ENCODE measurements at regions not wholly inside any gene's neighbourhood (a gene's known extent, or its start where the extent isn't known, plus 50 kb on each side); places are given as distances from the start of the nearest gene placed in this dataset.

- H3K27ac Mint-ChIP-seq: no peak overlapping the region
- no peaks in the 10 kb centered on the region for H3K9me3 Mint-ChIP-seq
- H3K36me3 Mint-ChIP-seq (ENCODE audit: low read depth): no peaks in the 10 kb centered on the region
- H3K4me3 Mint-ChIP-seq: no peak overlapping the region
- H3K27me3 Mint-ChIP-seq (ENCODE audit: insufficient read depth): no peaks in the 10 kb centered on the region
- H3K4me1 Mint-ChIP-seq (ENCODE audit: low read depth): no peaks in the 10 kb centered on the region
- no peak for TF ChIP-seq CTCF (IDR thresholded peaks at IDR 0.05)
- no peak for DNase-seq
Measured at GRCh38 chr18:24603151-24603550, 142.7 kb downstream of the HRH4 start.

GRCh38 chr18:24605444-24605843 is 145.0 kb downstream of the HRH4 start:
- no peak overlapping the region for H3K4me3 Mint-ChIP-seq
- no peak for TF ChIP-seq CTCF (IDR thresholded peaks at IDR 0.05)
- no peaks in the 10 kb centered on the region for H3K36me3 Mint-ChIP-seq (ENCODE audit: low read depth)
- no peak overlapping the region for H3K27ac Mint-ChIP-seq
- H3K27me3 Mint-ChIP-seq (ENCODE audit: insufficient read depth): no peaks in the 10 kb centered on the region; the same call in 1 of the 2 replicates
- no peak for DNase-seq
- no peaks in the 10 kb centered on the region for H3K9me3 Mint-ChIP-seq
- no peaks in the 10 kb centered on the region for H3K4me1 Mint-ChIP-seq (ENCODE audit: low read depth)

GRCh38 chr18:24609254-24609653 is 148.8 kb downstream of the HRH4 start:
- Mint-ChIP-seq H3K4me1 (ENCODE audit: low read depth) (no peaks in the 10 kb centered on the region), H3K27me3 (ENCODE audit: insufficient read depth) (no peaks in the 10 kb centered on the region; the same call in 1 of the 2 replicates), H3K4me3 (no peak overlapping the region), H3K9me3 (no peaks in the 10 kb centered on the region), H3K36me3 (ENCODE audit: low read depth) (no peaks in the 10 kb centered on the region), H3K27ac (no peak overlapping the region)
- DNase-seq: no peak
- TF ChIP-seq CTCF (IDR thresholded peaks at IDR 0.05): no peak

- H3K9me3 Mint-ChIP-seq: no peaks in the 10 kb centered on the region
- no peak for TF ChIP-seq CTCF (IDR thresholded peaks at IDR 0.05)
- H3K27ac Mint-ChIP-seq: no peak overlapping the region
- H3K27me3 Mint-ChIP-seq (ENCODE audit: insufficient read depth): peaks cover 2% of the 10 kb centered on the region; the same call in 1 of the 2 replicates
- no peak overlapping the region for H3K4me3 Mint-ChIP-seq
- H3K36me3 Mint-ChIP-seq (ENCODE audit: low read depth): no peaks in the 10 kb centered on the region
- no peak for DNase-seq
- no peaks in the 10 kb centered on the region for H3K4me1 Mint-ChIP-seq (ENCODE audit: low read depth)
Measured at GRCh38 chr18:24611075-24611474, 150.6 kb downstream of the HRH4 start.

- no peak for TF ChIP-seq CTCF (IDR thresholded peaks at IDR 0.05)
- Mint-ChIP-seq H3K4me1 (ENCODE audit: low read depth) (no peaks in the 10 kb centered on the region), H3K27ac (no peak overlapping the region), H3K9me3 (no peaks in the 10 kb centered on the region), H3K4me3 (no peak overlapping the region), H3K36me3 (ENCODE audit: low read depth) (no peaks in the 10 kb centered on the region), H3K27me3 (ENCODE audit: insufficient read depth) (peaks cover 2% of the 10 kb centered on the region; the same call in 1 of the 2 replicates)
- DNase-seq: no peak
Measured at GRCh38 chr18:24613896-24614640, 153.6 kb downstream of the HRH4 start.

Measured in HFFc6 (cell line).